NT2/D1 (cell line): ENCODE measurements at regions not wholly inside any gene's neighbourhood (a gene's known extent, or its start where the extent isn't known, plus 50 kb on each side); places are given as distances from the start of the nearest gene placed in this dataset.

ENCODE experiments used
- SUZ12 ChIP-seq: IDR thresholded peaks from 2 replicates; pipeline ENCODE4 v1.6.1; 2011; ENCODE audit not compliant: insufficient read length, insufficient read depth; ENCODE audit errors: extremely low read depth
- ZNF274 ChIP-seq: IDR thresholded peaks from 2 replicates; pipeline ENCODE4 v1.6.1; 2011; ENCODE audit warnings: mild to moderate bottlenecking, low read depth, low read length

- TF ChIP-seq ZNF274 (no peak), SUZ12 (no peak)
These were observed 174.1 kb upstream of the GPR26 start for GRCh38 chr10:123492016-123492415.
